ENCODE measurements at regions not wholly inside any gene's neighbourhood (a gene's known extent, or its start where the extent isn't known, plus 50 kb on each side); places are given as distances from the start of the nearest gene placed in this dataset.

GRCh38 chr10:15997313-15997712 lies 137.0 kb upstream of the MINDY3 start:
- TF ChIP-seq RAD21 (conservative IDR thresholded peaks at IDR 0.05 in 1 of 2, IDR thresholded peaks at IDR 0.05 in 1 of 2) (no peak), BHLHE40 (IDR thresholded peaks at IDR 0.05; ENCODE audit: low read depth, low read length) (no peak), CTCF (IDR thresholded peaks at IDR 0.05) (no peak), JUN (IDR thresholded peaks at IDR 0.05) (no peak), MAZ (IDR thresholded peaks at IDR 0.05; ENCODE audit: borderline replicate concordance, low read depth, low read length) (no peak)

Measured in A549 (cell line).